Inflammatory macrophage treated with lipopolysaccharide for 4 hours (primary cell): ENCODE measurements at regions not wholly inside any gene's neighbourhood (a gene's known extent, or its start where the extent isn't known, plus 50 kb on each side); places are given as distances from the start of the nearest gene placed in this dataset.

Experiments used
- DNase-seq: peaks from one replicate; pipeline ENCODE4 v3.0.0-alpha.2; 2020

DNA sequence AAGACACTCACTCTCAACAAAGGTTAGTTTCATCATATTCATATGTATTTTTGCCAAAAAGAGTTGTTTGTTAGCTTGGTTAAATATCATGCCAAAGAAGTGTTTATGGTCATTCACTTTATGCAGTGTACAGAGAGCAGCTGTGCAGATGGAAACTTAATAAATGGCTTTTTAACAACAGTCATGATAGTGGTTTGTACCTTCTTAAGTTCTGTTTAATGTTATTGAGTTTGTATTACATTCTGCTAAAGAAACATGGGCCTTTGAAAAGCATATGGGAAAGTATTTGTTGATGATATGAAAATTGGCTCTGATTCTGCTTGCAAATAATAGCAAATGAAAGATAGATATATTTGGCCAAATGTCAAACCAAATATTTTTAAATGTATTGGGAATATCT lies 607.3 kb downstream of the NCAM2 start:
- no peak for DNase-seq

DNA sequence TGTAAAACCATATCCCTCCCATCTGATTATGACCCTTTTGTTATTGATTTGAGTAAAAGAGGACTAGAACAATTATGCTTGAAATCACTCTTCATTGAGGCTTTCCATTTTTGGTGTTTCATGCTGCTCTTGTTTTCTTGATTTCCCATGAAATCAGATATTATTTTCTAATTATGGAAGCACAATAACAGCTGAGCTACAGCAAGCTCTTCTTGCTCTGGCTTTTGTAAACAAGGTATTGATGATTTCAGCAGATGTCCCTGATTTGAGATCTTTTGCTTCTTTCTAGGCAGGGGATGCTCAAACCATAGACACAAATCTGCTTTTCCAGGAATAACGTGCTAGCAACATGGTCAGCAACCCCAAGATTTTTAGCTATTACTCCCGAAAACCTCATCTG lies 607.8 kb downstream of the NCAM2 start:
- no peak for DNase-seq

DNA sequence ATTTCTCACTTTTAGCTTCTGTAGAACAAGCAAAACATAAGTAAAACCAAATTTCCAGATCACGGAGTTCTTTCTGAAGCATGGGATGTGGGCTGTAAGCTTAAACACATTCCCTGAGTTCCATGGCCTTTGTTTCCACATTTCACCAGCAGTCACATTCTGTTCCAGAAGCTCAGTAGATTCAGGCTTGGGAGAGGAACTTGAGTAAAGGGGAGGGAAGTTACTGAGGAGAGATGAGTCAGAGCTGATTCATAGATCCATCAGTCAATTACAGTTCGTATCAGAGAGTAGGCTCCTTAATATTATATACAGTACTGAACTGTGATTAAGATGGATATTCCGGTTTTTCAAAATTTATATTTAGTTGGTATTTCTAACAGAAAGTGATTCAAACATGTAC lies 614.3 kb downstream of the NCAM2 start:
- peak; percentile 27 for DNase-seq

DNA sequence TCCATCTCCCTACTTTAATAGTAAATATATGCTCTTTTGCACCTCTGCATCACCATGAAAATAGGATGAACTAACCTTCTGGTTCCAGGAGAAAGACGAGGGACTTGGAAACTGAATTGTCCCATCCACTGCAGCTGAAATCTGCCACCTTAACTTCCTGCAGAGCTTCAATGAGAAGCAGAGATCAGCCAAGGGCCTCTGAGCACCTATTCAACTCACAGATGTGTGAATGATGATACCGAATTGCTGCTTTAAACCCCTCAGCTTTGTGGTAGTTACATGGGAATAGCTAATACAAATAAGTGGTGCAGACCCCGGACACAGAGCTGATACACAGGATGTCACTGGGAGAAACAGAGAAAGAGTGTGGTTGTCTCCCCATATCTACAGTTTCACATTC lies 616.8 kb downstream of the NCAM2 start:
- no peak for DNase-seq

DNA sequence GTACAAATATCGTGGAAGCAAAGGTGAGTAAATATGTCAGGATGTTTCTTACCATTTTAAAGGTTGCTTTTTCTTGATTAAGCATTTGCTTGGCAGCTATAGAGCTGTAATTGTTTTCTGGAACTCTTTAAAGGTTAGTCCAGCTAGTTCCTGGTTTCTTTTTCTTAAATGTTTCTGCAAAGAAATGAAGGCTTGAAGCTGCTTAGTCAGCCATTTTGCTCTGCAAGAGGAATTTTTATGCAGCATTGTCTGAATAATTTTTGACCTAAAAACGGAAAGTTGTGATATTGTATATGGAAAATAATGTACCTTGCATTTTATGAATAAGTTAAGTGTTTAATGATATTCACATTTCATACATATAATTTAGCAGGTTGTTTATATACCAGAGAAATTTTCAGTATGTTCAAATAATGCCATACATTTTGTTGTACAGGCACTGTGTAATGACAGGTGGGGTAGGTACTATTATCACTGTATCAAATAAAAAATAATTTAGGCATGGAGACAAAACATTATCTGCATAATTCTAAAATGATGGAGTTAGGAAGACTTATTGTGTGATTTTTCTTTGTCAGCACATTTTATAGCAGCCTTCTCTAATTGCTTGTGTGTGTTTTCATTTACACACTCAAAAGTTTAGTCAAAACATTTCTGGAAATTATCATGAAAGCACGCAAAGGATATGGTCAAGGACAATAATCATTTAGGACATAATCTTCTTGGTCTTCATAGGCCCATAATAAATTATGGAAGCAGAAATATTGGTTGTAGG lies 624.4 kb downstream of the NCAM2 start:
- DNase-seq, result no peak

DNA sequence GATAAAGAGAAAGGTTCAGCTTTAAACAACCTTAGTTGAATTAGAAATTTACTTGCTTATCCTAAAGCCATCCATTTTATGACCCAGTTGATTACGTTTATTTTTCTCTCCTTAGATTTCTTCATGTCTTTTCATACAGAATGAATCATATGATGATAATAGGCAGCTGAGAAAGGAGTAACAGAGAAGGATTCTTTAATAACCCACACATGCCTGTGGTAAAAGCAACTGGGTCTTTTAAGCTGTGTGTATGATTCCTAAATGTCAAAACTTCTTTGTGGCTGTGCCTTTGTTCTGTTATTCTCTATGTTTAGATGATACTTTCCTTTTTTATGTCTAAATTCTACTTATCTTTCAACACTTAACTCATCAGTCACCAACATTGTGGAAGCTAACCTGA lies 626.5 kb downstream of the NCAM2 start:
- DNase-seq, result no peak

DNA sequence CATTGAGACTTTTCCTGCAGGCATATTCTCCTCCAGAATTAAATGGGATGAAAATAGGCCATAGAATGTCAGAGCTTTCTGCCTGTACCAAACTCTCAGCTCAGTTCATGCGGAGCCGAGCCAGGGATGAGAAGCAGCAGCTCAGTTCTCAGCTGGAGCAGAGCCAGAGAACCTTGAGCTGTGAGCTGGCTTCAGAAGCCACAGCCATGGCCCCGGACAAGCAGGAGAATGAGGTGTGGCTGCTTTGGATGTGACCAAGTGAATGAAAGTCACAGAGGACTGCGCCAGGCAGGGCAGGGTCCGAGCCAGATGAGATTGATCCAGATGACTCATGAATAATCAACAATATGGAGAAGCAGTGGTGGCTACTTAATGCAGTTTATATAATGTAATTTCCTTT lies 633.8 kb downstream of the NCAM2 start:
- DNase-seq, result no peak

DNA sequence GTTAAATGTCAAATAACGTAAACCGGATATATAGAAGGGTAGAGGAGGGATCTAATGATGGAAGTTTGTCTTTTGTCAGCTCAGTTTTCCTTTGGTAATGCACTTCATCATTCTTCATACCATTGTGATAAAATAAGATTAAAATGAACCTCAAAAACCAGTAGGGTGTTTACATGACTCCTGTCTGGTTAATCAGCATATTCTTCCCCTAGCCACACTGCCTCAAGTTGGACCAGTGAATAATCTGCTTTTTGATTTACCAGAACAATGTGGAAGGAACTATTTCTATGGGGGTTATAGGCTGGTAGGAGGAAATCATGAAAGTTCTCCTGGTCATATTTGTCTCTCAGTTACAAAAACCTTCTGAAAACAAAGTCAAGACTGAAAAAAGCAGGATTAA lies 634.7 kb downstream of the NCAM2 start:
- DNase-seq, result no peak

DNA sequence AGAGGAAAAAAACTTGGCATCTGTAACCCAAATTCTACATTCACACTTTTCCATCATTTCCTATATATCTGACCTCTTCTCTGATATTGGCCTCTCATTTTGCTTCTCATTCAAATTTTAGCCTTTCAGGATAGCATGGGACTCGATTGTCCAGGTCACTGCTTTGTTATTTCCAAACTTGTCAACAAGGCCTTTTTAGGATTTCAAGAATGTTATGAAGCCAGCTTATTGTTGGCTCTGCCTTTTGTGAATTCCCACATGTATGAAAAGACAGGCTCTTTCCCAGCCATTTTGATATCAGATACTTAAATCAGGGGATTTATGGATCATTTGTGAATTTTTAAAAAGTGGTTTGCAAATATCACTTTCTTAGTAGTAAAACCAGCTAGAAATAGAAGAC lies 663.5 kb downstream of the NCAM2 start:
- DNase-seq, result no peak

DNA sequence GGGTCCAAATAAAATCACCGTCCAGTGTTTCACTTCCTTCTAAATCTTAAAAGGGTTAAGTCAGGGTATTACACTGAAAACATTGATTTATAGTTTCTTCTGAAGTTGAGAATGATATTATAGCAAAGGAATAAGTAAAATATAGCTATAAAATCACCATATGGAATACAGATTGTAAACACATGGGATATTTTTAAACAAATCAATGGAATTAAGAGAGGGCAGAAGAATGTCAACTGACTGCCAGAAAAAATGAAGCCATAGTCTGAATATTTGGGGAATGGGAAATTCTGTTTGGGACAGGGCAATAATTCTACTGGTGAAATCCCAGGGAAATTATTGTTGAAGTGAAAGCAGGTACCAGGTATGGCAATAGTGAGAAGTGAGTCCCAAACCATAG lies 664.6 kb downstream of the NCAM2 start:
- no peak for DNase-seq

DNA sequence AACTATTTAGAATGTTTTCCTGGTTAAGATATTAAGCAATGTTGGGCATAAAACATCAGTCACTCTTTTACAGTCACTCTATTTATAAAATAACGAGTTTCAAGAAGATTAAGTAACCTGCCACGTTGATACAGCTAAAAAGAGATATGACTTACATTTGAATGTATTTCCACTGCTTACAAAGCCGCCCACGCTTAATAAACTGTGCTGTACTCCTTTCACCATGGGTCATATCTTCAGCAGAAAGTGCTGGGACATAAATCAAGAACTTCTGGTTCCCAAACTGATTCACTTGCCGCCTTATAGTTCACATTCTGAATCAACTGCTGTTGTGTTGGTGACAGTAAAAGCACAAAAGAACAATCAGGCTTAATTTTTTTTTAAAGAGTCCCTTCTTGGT lies 666.7 kb downstream of the NCAM2 start:
- no peak for DNase-seq

DNA sequence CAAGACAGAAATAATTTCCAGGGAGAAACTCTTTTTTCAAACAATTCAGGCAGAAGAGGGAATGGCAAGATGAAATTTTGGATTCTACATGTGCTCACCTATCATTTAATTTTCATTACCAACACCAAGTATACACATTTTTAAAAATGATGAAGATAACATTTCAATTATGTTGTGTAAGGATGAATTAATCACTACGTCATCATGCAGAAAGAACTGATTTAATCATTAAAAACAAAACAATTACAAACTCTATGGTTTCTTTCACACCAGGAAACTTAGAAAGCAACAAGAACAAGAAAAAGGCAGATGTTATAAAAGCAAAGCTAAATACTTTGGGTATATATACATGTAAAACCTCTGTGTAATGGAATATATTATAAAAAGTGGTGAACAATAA lies 668.5 kb downstream of the NCAM2 start:
- DNase-seq, result no peak

DNA sequence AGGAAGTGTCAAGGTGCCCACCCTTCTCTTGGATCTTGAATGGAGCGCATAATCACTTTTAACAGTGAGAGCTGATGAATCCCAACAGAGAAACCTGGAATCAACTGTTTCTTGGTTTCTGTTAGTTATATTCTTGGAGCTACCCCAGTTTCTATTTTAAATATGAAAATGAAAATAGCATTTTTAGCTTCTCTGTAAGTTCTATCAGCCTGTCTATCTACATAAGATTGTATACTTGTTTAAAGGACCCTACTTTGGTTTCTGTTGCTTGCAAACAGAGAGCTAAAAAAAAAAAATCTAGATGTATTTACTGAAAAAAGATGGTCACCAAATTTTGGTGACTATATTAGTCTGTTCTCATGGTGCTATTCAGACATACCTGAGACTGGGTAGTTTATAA lies 670.0 kb downstream of the NCAM2 start:
- DNase-seq, result no peak

DNA sequence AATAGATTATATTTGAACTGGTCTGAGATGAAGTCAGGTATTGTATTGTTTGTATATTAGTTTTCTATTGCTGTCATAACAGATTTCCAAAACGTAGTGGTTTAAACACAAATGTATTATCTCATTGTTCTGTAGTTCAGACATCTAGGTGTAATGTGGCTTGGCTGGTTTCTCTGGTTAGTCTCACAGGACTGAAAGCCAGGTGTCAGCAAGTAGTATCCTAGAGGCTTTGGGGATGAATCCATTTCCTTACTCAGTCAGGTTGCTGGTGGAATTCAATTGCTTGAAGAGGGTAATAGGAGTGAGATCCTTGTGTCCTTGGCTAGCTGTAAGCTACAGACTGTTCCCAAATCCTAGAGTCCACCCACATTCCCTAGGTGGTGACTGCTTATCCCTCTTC lies 675.8 kb downstream of the NCAM2 start:
- no peak for DNase-seq

DNA sequence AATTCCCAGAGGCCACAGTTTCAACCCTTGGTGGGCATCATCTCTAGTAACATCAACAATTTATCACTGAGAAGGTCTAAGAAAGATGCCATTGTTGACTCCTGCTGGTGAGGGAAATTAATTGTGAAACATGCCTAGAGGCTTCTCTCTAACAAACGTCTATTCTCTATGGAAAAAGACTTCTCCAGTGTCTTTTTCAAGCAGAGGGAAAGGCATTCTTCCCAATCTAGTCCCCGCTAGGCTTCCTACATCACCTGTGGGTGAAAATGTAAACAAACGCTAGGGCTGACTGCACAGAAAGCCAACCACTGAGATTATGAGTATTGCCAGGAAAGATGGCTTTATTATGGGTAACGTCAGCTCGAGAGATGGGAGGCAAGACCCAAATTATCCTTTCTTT lies 677.4 kb downstream of the NCAM2 start:
- DNase-seq, result no peak

DNA sequence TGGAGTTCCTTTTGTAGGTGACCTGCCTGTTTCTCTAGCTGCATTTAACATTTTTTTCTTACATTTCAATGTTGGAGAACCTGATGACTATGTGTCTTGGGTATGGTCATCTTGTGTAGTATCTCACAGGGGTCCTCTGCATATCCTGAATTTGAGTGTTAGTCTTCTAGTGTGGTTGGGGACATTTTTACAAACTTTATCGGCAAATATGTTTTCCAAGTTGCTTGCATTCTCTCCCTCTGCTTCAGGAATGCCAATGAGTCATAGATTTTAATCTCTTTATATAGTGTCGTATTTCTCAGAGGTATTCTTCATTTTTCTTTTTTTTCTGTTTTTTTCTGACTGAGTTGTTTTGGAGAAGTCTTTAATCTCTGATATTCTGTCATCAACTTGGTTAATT lies 684.0 kb downstream of the NCAM2 start:
- DNase-seq, result no peak

DNA sequence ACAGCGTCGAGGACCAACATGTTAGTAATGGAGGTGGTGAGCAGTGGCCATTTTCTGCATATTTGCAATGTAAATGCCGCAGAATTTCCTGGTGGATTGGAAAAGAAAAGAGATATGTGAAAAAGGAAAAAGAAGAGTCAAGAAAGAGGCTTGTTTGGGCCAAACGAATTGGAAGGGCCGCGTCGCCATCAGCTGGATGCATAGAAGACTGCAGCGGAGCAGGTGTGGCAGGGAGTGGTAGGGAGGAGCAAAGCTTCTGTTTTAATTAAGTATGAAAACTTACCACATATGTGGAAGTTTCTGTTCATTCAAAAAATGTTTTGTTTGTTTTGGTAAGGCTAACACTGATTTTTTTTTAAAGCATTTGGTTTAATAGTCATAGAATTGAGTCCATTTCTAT lies 690.7 kb downstream of the NCAM2 start:
- no peak for DNase-seq

DNA sequence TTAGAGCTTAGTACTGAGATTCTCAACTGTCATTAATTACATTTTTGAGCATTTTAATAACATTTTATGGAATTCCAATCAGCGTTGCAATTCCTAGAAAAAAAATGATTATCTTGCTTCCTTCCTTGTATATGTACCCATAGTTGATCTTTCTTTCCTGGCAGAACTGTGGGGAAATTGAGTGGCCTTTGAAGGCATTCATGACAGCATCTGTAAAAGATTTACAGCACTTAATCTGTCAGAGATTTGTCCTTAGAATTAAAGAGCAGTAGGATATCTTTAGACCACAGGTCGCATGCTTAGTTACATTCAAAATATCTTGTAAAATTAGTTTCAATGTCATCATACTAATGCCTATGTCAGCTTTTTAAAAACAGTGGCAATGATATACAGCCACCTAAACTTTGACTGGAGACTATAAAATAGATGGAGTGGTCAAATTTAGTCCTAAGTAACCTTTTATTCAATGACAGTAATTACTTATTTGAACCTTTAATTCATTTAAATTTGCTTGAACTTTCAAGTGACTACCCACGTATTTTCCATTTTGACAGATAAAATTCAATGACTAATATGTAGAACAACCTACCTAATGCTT lies 692.0 kb downstream of the NCAM2 start:
- no peak for DNase-seq

DNA sequence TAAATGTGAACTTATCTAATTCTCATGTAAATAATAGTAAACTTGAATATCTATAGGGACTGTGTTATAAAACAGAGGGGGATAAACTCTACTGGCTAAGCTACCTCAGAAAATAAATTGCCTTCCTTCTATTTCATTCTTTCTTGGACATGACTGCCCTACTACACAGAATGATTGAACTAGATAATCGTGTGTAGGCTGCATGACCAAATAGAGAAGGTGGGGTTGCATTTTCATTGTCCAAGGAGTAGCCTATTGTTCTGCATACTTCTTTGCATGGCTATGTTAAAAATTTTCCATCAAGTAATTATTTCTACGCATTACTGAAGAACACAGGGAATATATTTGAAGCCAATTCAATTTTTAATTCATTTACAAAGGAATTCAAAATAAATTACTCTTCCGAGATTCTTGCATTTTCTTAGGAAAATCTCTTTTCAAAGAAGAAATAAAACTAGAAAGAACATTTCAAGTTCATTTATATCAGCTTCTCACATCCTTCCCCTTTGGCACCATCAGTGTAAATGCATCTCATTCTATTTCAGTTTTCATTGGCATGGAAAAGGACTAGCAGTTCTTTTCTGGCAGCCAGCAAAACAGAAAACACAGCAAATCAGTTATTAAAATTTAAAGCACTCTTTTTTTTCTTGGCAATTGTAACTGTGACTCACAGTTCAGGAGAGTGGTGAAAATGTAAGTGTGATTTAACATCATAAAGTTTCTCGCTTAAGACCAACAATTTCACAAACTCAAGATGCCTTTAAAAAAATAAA lies 714.7 kb downstream of the NCAM2 start:
- no peak for DNase-seq

DNA sequence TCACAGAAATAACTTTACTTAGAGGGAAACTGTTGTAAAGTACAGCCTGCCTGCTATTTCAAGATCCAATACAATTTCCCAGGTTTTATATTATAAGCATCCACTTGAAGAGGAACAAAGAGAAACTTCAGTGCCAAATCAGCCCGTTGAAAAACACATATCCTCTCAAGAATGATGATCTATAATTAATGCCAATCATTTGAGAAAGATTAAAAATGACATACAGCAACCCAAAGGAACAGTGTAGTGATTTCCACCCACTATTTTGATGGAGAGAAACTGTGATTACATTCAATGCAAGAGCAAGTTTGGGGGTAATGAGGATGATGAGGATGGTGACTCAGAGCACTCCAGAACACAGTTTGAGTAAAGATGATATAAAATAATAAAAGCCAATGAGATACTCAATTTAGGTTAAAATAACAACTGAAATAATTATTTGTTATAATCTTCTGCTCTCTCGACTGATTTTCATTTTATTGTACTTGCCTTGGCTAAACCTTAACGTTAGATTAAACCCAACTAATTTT lies 715.5 kb downstream of the NCAM2 start:
- DNase-seq, result no peak

DNA sequence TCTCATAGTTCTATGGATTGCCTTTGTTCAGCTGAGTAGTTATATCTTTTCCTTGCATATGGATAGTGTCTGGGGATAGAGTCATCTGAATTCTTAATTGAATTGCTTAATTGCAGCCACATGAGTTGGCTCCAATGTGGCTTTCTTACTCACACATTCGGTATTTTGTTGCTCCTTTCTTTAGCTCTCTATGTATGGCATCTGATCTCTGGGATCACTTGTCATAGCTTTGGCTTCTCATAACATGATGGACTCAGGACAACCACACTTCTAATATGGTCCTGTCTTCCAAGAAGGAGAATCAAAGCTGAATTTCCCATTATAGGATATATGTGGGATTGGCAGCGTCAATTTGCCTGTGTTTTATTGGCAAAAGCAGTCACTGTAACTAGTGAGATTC lies 716.2 kb downstream of the NCAM2 start:
- DNase-seq, result no peak

DNA sequence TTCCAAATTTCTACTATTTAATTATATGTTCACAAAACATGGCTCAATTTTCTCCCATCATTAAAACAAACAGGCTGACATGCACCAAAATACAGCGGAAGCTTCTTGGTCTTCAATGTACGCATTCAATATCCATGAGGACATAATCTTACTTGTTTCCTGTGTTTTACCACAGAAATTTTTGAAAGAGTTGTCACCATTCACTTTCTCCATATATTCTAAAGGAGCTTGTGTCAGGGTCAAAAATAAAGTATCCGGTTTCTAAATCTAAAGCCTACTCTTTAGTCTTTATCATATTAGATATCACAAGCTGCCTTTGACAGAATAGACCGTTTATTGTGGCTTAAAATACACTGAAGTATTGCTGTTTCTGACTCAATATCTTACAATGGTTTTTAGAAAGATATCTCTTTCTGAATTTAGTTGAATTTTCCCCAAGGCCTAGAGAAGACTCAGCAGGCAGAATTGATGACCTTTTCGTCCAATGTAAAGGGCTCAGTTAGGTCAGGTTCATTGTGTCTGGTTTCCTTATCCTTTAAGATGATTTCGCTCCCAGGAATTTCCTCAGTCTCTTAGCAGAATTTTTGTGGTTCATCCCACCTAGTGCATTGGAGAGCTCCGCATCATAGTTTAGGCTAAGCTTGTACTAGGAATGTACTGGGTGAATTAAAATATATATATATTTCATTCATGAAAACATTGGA lies 717.2 kb downstream of the NCAM2 start:
- no peak for DNase-seq

DNA sequence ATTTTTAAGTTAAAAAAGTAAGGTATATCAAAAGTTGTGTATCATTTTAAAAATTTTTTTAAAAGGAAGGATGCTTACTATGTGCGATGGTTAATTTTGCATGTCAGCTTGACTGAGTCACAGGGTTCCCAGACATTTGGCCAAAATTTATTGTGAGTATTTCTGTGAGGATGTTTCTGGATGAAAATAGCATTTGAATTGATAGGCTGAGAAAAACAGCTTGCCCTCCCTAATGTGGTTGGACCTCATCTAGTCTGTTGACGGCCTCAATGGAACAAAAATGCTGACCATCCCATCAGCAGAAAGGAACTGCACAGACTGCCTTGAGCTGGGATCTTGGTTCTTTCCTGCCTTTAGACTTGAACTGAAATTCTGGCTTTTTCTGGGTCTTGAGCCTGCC lies 724.5 kb downstream of the NCAM2 start:
- DNase-seq, result no peak
